ENCODE measurements at regions not wholly inside any gene's neighbourhood (a gene's known extent, or its start where the extent isn't known, plus 50 kb on each side); places are given as distances from the start of the nearest gene placed in this dataset.

GRCh38 chr10:71090801-71091200 is 121.6 kb upstream of the UNC5B start:
- TF ChIP-seq CTCF (conservative IDR thresholded peaks at IDR 0.05) (no peak), EZH2 (IDR thresholded peaks at IDR 0.05; ENCODE audit: low read depth) (no peak)
